ENCODE measurements at regions not wholly inside any gene's neighbourhood (a gene's known extent, or its start where the extent isn't known, plus 50 kb on each side); places are given as distances from the start of the nearest gene placed in this dataset.

- ATAC-seq (ENCODE audit: low read depth in 2 of 2): no peak
- Mint-ChIP-seq H3K9me3 (no peaks in the 10 kb centered on the region), H3K4me1 (peaks cover 0 to 9% (median 0%) of the 10 kb centered on the region in 3 donors), H3K27me3 (peaks cover 0 to 8% (median 7%) of the 10 kb centered on the region in 3 donors), H3K4me3 (no peak overlapping the region), H3K36me3 (no peaks in the 10 kb centered on the region), H3K27ac (no peak overlapping the region)
- DNase-seq: no peak
Measured at GRCh38 chr14:24688030-24688658, 54.2 kb upstream of the GZMB start.

Measured in naive B cell (primary cell).